AG09309 (cell line): ENCODE measurements at regions not wholly inside any gene's neighbourhood (a gene's known extent, or its start where the extent isn't known, plus 50 kb on each side); places are given as distances from the start of the nearest gene placed in this dataset.

Source experiments
- DNase-seq: peaks from one replicate; pipeline ENCODE4 v3.0.0-alpha.2; 2010; ENCODE audit warnings: low read depth
- H3K4me3 ChIP-seq: 2 replicates; pipeline ENCODE4 v1.5.1; 2011; ENCODE audit warnings: mild to moderate bottlenecking, low read depth, low read length, moderate library complexity; ENCODE audit not compliant: control insufficient read depth
- CTCF ChIP-seq: IDR thresholded peaks from 2 replicates; pipeline ENCODE4 v1.5.1; 2011; ENCODE audit warnings: mild to moderate bottlenecking, low read depth, low read length, inconsistent platforms; ENCODE audit not compliant: insufficient read depth, control insufficient read depth; ENCODE audit errors: missing control alignments

- H3K4me3 ChIP-seq = no peak overlapping the region
- no peak for DNase-seq
- TF ChIP-seq CTCF = no peak
Observed at GRCh38 chr3:6532101-6532500, 328.8 kb upstream of the GRM7 start.

GRCh38 chr3:6540981-6541380 lies 319.9 kb upstream of the GRM7 start:
- no peak overlapping the region for H3K4me3 ChIP-seq
- TF ChIP-seq CTCF = no peak
- no peak for DNase-seq

GRCh38 chr3:6542795-6543194 lies 318.1 kb upstream of the GRM7 start:
- no peak for TF ChIP-seq CTCF

GRCh38 chr3:6549296-6549695 lies 311.6 kb upstream of the GRM7 start:
- no peak for DNase-seq
- no peak for TF ChIP-seq CTCF
- no peak overlapping the region for H3K4me3 ChIP-seq

More at GRCh38 chr3:6542795-6543194, 318.1 kb upstream of the GRM7 start:
- no peak for DNase-seq
- H3K4me3 ChIP-seq = no peak overlapping the region

GRCh38 chr3:6551165-6551564 lies 309.8 kb upstream of the GRM7 start:
- H3K4me3 ChIP-seq = no peak overlapping the region
- no peak for TF ChIP-seq CTCF
- DNase-seq = no peak

GRCh38 chr3:6560259-6560658 lies 300.7 kb upstream of the GRM7 start:
- DNase-seq = no peak
- TF ChIP-seq CTCF = no peak
- no peak overlapping the region for H3K4me3 ChIP-seq

- TF ChIP-seq CTCF = no peak
- no peak for DNase-seq
- no peak overlapping the region for H3K4me3 ChIP-seq
Observed at GRCh38 chr3:6567241-6567640, 293.7 kb upstream of the GRM7 start.
